ENCODE measurements at regions not wholly inside any gene's neighbourhood (a gene's known extent, or its start where the extent isn't known, plus 50 kb on each side); places are given as distances from the start of the nearest gene placed in this dataset.

GRCh38 chr10:10397906-10398305 is 619.8 kb upstream of the CELF2 start:
- TF ChIP-seq CTCF (IDR thresholded peaks at IDR 0.05) (no peak), POLR2A (IDR thresholded peaks at IDR 0.05) (no peak)

All from esophagus squamous epithelium (tissue), 4 donors.